ENCODE measurements at regions not wholly inside any gene's neighbourhood (a gene's known extent, or its start where the extent isn't known, plus 50 kb on each side); places are given as distances from the start of the nearest gene placed in this dataset.

DNA sequence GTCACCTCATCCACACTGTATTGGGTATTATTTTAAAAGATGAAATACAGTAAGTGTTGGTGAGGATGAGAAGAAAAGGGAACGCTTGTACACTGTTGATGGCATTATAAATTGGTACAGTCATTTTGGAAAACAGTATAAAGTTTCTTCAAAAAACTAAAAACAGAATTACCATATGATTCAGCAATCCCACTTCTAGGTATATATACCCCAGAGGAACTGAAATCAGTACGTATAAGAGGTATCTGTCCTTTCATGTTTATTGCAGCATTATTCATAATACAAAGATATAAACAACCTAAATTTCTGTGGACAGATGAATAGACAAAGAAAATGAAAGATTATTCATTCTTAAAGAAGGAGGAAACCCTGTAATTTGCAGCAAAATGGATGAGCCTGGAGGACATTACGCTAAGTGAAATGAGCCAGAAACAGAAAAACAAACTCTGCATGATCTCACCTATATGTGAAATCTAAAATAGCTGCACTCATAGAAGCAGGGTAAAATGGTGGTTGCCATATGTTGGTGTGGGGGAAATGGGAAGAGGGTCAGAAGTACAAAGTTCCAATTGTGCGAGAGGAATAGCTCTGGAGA lies 191.6 kb downstream of the TRIM36 start:
- DNase-seq: no peak

DNA sequence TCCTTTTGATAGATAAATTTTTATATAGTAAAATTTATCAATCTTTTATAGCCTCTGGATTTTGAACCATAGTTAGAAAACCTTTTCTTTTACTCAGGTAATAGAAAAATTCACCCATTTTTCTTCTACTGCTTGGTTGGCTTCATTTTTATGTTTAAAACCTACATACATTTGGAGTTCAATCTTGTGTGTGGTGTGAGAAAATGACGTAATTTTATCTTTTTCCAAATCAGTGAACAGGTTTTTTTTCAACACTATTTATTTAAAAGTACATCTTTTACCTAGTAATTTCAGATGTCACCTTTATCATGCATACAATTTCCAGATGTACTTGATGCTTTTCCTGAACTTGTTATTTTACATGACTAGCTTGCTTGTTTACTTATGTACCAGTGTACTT lies 200.2 kb downstream of the TRIM36 start:
- in situ Hi-C loops (cut with HindIII; ENCODE audit: low pct_ligation_motif_present, low pct_unique_long_range_greater_than_20kb, low sequenced_read_pairs): no loop called here
- DNase-seq: no peak

More for the DNA sequence above, 191.6 kb downstream of the TRIM36 start:
- in situ Hi-C loops (cut with HindIII; ENCODE audit: low pct_ligation_motif_present, low pct_unique_long_range_greater_than_20kb, low sequenced_read_pairs): no loop called here

DNA sequence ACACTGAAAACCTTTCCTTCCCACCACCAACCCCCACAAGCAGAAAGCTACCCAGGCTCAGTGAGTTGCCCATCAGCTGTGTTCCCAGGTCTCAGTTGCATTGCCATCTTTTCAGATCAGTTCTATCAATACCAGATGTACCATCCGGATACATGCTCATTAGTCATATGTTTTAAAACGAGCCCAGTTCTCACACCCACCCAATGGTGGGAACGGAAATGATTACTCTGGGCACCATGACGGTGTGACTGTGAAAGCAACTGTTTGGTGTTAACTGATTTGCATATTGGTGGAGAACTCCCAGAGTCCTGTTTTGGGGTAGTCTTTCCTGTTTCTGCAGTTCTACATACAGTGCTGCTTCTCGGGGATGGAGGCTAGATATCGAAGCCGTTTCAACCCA lies 212.3 kb downstream of the TRIM36 start:
- in situ Hi-C loops (cut with HindIII; ENCODE audit: low pct_ligation_motif_present, low pct_unique_long_range_greater_than_20kb, low sequenced_read_pairs): no loop called here
- DNase-seq: no peak

GRCh38 chr5:114953565-114953964 lies 216.1 kb downstream of the TRIM36 start:
- DNase-seq: no peak

DNA sequence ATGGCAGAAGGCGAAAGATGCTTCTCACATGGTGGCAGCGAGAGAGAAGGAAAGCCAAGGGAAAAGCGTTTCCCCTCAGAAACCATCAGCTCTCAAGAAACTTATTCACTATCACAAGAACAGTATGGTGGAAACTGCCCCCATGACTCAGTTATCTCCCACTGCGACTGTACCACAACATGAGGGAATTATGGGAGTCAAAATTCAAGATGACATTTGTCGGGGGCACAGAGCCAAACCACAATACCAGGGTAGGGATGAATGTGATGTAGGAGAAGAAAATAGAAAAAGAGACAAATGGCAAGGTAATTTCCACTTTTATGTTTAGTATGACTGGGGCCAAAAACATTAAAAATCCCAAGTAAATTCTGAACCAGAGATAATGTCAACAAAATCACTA lies 216.8 kb downstream of the TRIM36 start:
- DNase-seq: no peak
- in situ Hi-C loops (cut with HindIII; ENCODE audit: low pct_ligation_motif_present, low pct_unique_long_range_greater_than_20kb, low sequenced_read_pairs): no loop called here

More at GRCh38 chr5:114953565-114953964, 216.1 kb downstream of the TRIM36 start:
- in situ Hi-C loops (cut with HindIII; ENCODE audit: low pct_ligation_motif_present, low pct_unique_long_range_greater_than_20kb, low sequenced_read_pairs): no loop called here

- in situ Hi-C loops (cut with HindIII; ENCODE audit: low pct_ligation_motif_present, low pct_unique_long_range_greater_than_20kb, low sequenced_read_pairs): no loop called here
- DNase-seq: no peak
Measured at GRCh38 chr5:114949756-114950155, 220.0 kb downstream of the TRIM36 start.

GRCh38 chr5:114948986-114949621 lies 220.6 kb downstream of the TRIM36 start:
- in situ Hi-C loops (cut with HindIII; ENCODE audit: low pct_ligation_motif_present, low pct_unique_long_range_greater_than_20kb, low sequenced_read_pairs): no loop called here
- DNase-seq: no peak

GRCh38 chr5:114948363-114948762 lies 221.3 kb downstream of the TRIM36 start:
- in situ Hi-C loops (cut with HindIII; ENCODE audit: low pct_ligation_motif_present, low pct_unique_long_range_greater_than_20kb, low sequenced_read_pairs): no loop called here
- DNase-seq: no peak

- in situ Hi-C loops (cut with HindIII; ENCODE audit: low pct_ligation_motif_present, low pct_unique_long_range_greater_than_20kb, low sequenced_read_pairs): no loop called here
- DNase-seq: no peak
Measured at GRCh38 chr5:114940709-114941108, 229.0 kb downstream of the TRIM36 start.

DNA sequence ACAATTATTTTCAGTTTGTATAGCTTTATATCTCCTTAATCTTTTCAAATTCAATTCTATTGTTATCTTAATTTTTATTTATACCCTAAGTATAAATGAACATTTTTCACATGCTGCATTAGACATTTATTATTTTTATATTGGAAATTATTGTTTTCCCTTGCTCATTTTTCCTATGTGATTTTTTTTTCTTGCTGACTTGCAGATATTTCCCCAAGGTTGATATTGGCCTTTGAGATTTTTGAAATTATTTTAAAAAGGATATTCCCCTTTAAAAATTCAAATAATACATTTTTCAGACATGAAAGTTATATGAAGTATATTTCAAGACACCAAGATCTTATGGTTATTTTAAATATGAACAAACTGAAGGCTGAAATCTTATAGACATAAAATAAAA lies 234.2 kb downstream of the TRIM36 start:
- DNase-seq: no peak
- in situ Hi-C loops (cut with HindIII; ENCODE audit: low pct_ligation_motif_present, low pct_unique_long_range_greater_than_20kb, low sequenced_read_pairs): no loop called here

GRCh38 chr5:114928644-114929462 lies 240.9 kb downstream of the TRIM36 start:
- no peak for DNase-seq
- in situ Hi-C loops (cut with HindIII; ENCODE audit: low pct_ligation_motif_present, low pct_unique_long_range_greater_than_20kb, low sequenced_read_pairs): no loop called here

- in situ Hi-C loops (cut with HindIII; ENCODE audit: low pct_ligation_motif_present, low pct_unique_long_range_greater_than_20kb, low sequenced_read_pairs): no loop called here
- DNase-seq: no peak
Measured at GRCh38 chr5:114924769-114925168, 244.9 kb downstream of the TRIM36 start.

GRCh38 chr5:114912189-114912920 lies 257.4 kb downstream of the TRIM36 start:
- DNase-seq: no peak
- in situ Hi-C loops (cut with HindIII; ENCODE audit: low pct_ligation_motif_present, low pct_unique_long_range_greater_than_20kb, low sequenced_read_pairs): no loop called here

DNA sequence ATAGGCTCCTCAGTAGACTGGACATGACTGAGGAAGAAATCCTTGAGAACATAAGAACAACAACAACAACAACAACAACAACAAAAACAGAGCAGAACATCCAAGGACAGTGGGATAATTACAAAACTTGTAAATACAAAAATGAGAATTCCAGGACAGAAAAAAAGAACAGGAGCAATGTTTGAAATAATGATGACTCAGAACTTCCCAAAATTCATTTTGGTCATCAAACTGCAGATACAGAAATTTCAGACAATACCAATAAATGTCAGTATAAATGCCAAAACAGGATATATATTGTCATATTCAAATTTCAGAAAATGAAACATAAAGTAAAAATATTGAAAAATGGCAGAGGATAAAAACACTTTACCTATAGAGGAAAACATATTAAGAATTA lies 259.0 kb downstream of the TRIM36 start:
- no peak for DNase-seq
- in situ Hi-C loops (cut with HindIII; ENCODE audit: low pct_ligation_motif_present, low pct_unique_long_range_greater_than_20kb, low sequenced_read_pairs): no loop called here

GRCh38 chr5:114909424-114909823 lies 260.3 kb downstream of the TRIM36 start:
- DNase-seq: no peak
- in situ Hi-C loops (cut with HindIII; ENCODE audit: low pct_ligation_motif_present, low pct_unique_long_range_greater_than_20kb, low sequenced_read_pairs): no loop called here

- DNase-seq: no peak
- in situ Hi-C loops (cut with HindIII; ENCODE audit: low pct_ligation_motif_present, low pct_unique_long_range_greater_than_20kb, low sequenced_read_pairs): no loop called here
Measured at GRCh38 chr5:114903767-114904166, 265.9 kb downstream of the TRIM36 start.

- in situ Hi-C loops (cut with HindIII; ENCODE audit: low pct_ligation_motif_present, low pct_unique_long_range_greater_than_20kb, low sequenced_read_pairs): no loop called here
- no peak for DNase-seq
Measured at GRCh38 chr5:114898602-114899001, 271.1 kb downstream of the TRIM36 start.

GRCh38 chr5:114883675-114884074 lies 286.0 kb downstream of the TRIM36 start:
- no peak for DNase-seq
- in situ Hi-C loops (cut with HindIII; ENCODE audit: low pct_ligation_motif_present, low pct_unique_long_range_greater_than_20kb, low sequenced_read_pairs): no loop called here

DNA sequence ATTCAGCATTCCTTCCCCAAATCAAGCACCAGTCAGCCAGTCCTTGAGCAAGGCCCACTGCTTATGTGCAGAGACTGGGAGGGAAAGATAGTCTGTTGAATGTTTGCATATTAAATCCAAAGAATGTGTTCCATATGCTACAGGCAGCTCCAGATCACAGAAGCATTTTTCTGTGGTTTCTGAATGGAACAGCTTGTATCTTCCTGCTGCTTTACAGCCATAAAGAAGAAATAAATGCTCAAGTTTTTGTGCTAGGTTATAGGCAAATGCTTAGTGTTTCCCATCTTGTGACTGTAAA lies 310.3 kb downstream of the TRIM36 start:
- no peak for DNase-seq
- in situ Hi-C loops (cut with HindIII; ENCODE audit: low pct_ligation_motif_present, low pct_unique_long_range_greater_than_20kb, low sequenced_read_pairs): no loop called here
